GDM1 (cell line): ENCODE measurements at regions not wholly inside any gene's neighbourhood (a gene's known extent, or its start where the extent isn't known, plus 50 kb on each side); places are given as distances from the start of the nearest gene placed in this dataset.

Source experiments
- DNase-seq: peaks from one replicate; lab custom pipeline; 2025; lab: John Stamatoyannopoulos, UW

- no peak for DNase-seq
Observed at GRCh38 chr6:48817333-48818051, 645.6 kb downstream of the MMUT start.

DNA sequence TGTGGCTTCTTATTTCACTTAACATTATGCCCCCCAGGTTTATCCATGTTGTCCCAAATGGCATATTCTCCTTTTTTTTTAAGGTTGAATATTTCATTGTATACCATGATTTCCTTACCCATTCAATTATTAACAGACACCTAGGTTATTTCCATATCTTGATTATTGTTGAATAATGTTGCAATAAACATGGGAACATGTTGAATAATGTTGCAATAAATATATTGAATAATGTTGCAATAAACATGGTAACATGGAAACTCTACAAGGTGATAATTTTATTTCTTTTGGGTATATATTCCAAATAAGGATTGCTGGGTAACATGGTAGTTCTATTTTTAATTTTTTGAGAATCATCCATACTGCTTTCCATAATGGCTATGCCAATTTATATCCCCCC, 648.1 kb downstream of the MMUT start:
- DNase-seq: no peak

DNA sequence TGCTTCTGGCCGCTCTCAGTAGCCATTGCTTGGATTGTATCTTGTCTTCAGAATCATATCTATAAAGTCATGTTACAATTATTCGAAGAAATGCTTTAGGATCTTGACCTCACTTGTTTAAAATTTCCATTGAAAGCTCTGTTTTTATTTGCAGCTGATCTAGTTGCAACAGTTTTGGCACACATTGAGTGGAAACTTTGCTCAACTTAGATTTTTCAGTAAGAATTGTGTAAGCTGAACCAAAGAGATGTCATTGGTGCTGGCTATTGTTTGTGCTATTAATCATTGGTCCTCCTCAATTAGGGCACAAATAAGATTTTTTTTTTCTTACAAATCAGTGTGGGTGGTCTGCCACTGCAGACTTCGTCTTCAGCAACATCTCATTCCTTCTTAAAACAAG, 649.2 kb downstream of the MMUT start:
- DNase-seq: no peak

GRCh38 chr6:48809700-48810099, 653.4 kb downstream of the MMUT start:
- no peak for DNase-seq

DNA sequence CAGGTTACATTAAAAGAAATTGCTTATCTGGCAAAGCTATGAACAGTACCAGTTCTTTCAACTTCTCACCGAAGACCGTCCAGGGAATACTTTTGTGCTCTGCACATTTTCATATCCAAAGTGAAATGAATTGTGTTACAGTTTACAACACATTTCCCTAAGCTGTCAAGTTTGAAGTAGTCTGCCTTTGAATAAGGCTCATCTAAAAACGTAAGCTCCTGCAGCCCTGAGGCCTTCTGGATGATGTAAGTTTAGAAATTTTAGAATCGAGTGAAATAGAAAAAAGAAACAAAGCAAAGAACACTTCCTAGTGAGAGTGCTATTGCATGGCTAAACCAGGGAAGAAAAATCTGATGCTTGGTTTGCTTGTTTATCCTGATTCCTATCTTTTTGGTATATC, 653.8 kb downstream of the MMUT start:
- no peak for DNase-seq

DNA sequence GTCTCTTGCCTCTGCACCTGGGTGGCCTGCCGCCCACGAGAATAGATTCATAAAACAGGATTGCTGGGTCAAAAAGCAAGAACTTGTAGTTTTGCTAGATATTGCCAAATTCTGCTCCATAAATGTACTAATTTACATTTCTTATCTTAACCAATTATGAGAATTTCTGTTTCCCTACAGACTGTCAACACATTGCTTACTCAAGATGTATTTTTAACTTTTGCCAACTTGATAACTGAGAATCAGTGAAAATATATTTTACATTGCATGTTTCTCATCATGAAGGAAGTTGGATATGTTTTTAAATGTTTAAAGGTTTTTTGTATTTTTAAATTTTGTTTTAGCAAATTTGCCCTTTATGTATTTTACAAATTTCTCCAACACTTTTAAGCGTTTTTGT, 664.8 kb downstream of the MMUT start:
- no peak for DNase-seq

- no peak for DNase-seq
Observed at GRCh38 chr6:48782225-48782624, 671.2 kb upstream of the PTCHD4 start.

DNA sequence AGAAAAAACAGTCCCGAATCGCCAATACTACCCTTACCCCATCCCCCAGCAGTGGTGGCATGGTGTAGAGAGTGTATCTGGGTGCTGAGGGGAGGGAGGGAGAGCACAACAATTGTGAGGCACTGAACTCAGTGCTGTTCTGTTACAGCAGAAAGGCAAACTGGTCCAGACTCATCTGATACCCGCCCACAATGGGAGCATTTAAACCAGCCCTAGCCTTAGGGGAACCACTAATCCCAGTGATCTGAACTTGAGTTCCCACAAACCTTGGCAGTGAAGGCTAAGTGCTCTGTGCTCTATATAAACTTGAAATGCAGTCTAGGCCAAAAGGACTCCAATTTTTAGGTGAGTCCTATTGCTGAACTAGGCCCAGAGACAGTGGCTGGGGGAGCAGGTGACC, 666.4 kb upstream of the PTCHD4 start:
- no peak for DNase-seq

- DNase-seq: no peak
Observed at GRCh38 chr6:48775157-48775556, 664.2 kb upstream of the PTCHD4 start.

- DNase-seq: no peak
Observed at GRCh38 chr6:48774276-48774675, 663.3 kb upstream of the PTCHD4 start.

DNA sequence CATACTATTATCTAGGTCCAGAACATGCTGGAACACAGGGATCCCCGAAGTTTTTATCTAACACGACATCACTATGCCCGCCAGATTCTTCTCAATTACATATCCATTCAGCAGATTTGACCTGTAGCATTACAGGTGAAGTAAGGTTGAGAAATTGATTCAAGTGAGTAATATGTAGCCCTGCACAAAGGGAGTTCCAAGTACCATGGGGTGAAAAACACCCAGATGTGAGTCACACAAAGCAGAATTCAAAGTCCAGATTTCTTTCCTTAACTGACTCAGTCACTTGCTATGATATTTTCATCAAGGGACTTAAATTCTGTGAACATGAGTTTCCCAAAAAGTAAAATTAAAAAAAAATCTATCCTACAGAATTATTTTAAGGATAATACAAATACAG, 655.4 kb upstream of the PTCHD4 start:
- DNase-seq: no peak

DNA sequence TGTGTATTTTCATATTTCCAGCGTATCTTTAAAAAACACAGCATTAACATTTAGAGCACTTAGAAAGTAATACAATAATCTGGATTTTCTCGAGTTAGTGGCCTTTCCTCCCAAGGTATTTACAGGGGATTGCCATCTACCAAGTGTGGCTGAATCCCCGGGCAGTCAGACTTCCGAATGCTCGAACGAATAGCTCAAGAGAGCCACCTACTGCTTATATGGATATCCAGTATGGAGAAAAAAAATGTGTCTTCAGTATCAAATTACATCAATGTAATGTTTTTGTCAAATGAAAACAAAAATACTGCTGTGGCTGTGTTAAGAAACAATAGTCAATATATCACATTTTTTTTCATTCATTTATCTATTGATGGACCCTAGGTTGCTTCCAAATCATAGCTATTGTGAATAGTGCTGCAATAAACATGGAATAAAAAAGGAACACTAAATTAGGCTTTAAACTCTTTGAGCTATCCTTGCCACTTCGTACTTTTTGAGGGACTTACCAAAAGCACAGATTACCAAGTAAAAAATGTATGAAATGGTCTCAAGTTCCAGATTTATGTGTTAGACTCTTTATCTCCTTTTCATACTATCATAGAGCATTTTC, 654.5 kb upstream of the PTCHD4 start:
- no peak for DNase-seq

DNA sequence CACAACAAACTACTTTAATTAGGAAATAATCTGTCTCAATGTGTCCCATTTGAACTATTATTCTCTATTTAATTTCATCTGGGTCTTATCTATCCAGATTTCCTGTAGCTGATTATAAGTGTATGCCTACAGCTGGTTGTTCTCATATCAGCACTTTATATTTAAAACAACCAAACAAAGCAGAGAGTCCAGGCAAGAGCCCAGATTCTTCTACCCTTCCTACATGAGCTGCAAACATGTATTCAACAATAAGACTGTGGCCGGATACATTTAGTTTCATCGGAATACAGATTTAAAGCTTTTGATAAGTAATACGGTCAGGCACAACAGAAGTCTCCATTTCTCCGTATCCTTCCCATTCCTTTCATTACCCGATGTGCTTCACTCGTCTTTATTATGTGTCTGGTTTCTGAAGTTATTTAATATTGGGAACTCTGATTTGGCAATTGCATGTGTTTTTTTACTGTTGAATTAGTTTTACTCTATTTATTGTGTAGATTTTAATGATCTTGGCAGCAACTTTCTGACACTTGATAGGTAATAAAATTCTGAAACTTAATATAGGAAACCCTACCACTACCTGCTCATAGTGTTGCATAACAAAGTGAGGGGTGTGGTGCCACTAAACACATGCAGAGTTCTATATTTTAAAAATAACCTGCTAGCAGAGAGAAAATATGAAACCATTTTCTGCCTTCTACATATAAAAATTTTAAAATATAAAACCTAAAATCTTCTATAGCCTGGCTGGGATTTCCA, 653.5 kb upstream of the PTCHD4 start:
- no peak for DNase-seq

DNA sequence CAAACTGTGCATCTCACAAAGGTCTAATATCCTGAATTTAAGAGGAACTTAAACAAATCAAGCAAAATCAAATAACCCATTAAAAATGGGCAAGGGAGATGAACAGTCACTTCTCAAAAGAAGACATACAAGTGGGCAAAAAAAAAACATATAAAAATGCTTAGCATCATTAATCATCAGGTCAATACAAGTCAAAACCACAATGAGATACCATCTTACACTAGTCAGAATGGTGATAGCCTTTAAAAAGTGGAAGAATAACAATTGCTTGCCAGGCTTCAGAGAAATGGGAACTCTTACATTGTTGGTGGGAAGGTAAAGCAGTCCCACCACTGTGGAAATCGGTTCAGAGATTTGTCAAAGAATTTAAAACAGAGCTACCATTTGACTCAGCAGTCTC, 646.7 kb upstream of the PTCHD4 start:
- no peak for DNase-seq

- no peak for DNase-seq
Observed at GRCh38 chr6:48755315-48755714, 644.3 kb upstream of the PTCHD4 start.

DNA sequence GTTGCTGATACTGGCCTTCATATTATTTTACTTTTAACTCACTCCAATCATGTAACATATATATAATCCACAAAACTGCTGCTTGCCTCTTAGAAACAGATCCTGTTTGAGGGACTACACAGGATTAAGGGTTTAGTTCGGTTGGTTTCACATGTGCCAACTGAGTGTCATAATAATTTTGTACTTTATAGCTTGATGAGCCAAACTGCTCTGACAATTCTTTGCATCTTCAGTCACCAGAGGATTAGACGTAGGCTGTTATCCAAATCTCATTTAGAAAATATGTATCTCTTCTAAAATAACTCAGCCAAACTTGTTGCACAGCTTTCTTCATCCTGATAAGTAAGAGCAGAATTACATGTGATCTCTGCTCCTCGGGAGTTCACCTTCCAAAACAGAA, 643.6 kb upstream of the PTCHD4 start:
- no peak for DNase-seq

DNA sequence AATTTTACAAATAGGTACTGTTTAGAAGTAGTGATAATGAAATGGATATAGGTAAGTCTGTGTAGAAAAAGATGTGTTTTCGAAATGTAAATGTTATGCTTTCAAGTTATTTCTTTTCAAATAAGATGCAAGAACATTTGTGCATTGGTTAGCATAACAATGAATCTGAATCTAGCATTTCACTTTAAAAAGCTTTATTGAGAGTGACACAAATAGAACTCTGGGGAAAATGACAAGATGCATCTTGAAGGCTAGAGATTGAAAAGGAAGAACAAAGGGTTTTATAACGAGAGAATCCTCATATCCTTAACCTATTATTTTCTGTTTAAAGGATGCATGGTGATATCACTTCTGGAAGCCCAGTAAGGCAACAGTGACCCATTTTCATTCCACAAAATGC, 639.9 kb upstream of the PTCHD4 start:
- no peak for DNase-seq

DNA sequence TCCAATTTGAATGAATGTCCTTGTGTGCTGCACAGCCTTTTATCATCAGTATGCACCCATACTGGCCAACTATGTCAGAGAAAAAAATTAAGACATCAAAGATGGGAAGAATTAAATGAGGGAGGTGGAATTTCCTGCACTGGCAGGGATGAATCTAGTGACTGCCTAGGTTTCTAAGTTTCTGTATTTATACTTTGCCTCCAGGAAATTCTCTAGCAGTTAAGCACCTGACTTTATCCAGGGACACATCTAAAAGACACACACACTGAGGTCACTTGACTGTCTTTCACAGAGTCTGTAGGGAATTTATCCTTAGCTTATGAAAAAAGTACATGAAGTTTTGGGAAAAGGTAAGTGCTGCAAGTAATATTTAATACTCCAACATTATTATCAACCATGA, 636.5 kb upstream of the PTCHD4 start:
- DNase-seq: no peak

- DNase-seq: no peak
Observed at GRCh38 chr6:48747040-48747439, 636.0 kb upstream of the PTCHD4 start.

GRCh38 chr6:48744948-48745347, 634.0 kb upstream of the PTCHD4 start:
- DNase-seq: no peak

GRCh38 chr6:48743738-48744137, 632.7 kb upstream of the PTCHD4 start:
- no peak for DNase-seq

DNA sequence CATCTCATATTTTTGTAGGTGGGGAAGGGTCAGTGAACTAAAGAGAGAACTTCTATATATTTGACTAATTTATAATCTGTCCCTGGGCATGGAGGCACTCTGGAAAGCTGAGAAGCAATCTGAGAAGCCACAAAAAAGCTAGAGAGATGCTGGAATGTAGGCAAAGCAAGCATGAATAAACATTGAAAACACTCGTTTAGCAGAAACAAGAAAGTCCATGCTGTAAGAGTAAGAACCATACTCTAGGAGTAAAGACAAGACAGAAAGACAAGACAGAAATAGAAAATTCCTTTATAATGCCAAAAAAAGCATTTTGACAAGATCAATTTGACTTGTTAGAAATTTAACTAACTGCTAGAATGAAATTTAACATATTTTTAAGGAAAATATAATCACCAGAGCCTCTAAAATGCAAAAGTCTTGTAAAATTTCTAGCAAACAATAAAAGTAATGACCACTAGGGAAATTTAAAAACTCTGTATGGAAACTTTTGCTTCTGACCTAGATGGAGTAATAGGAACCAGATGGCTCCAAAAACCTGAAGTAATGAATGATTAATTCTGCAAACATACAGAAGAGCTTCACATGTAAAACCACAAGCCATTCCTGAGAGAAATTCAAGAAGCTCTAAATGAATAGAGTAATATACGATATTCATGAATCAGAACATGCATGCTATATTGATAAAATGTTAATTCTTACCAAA, 625.7 kb upstream of the PTCHD4 start:
- no peak for DNase-seq

DNA sequence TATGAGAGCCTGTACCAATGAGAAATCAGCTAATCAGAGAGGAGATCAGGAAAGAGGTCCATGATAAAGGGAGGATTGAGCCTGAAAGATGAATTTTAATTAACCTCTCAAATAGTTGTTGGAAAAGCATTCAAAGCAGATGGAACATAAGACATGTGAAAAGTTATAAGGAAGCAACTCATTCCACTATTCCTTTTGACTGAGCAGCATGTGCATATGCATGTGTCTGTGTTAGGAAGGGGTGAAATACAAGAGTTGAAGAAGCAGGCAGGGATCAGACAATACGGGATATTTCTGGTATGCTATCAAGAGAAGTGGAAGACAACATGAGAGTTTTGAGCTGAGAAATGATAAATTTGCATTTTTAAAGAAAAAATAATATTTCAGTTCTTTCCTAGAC, 624.8 kb upstream of the PTCHD4 start:
- DNase-seq: no peak
